GM18505 (cell line): ENCODE measurements at regions not wholly inside any gene's neighbourhood (a gene's known extent, or its start where the extent isn't known, plus 50 kb on each side); places are given as distances from the start of the nearest gene placed in this dataset.

Experiments
- ATAC-seq: cut with Tn5 transposase; IDR thresholded peaks from one replicate; pipeline ENCODE4 v1.9.1; 2021; ENCODE audit not compliant: unreplicated experiment
- POLR2A ChIP-seq: IDR thresholded peaks from 4 replicates; pipeline ENCODE4 v1.6.1; 2011; ENCODE audit warnings: borderline replicate concordance; ENCODE audit not compliant: insufficient read depth, insufficient read length; ENCODE audit errors: extremely low read depth

GRCh38 chr15:31973197-31973596 is 57.1 kb upstream of the CHRNA7 start:
- TF ChIP-seq POLR2A = no peak
- ATAC-seq = no peak

- no peak for TF ChIP-seq POLR2A
- ATAC-seq = no peak
These were observed 56.0 kb upstream of the CHRNA7 start for GRCh38 chr15:31974154-31974794.

- ATAC-seq = no peak
- no peak for TF ChIP-seq POLR2A
These were observed 55.2 kb upstream of the CHRNA7 start for GRCh38 chr15:31974855-31975829.

GRCh38 chr15:31975830-31976229 is 54.5 kb upstream of the CHRNA7 start:
- no peak for ATAC-seq
- TF ChIP-seq POLR2A = no peak

- no peak for ATAC-seq
- TF ChIP-seq POLR2A = no peak
These were observed 53.2 kb upstream of the CHRNA7 start for GRCh38 chr15:31977138-31977537.

- no peak for TF ChIP-seq POLR2A
- ATAC-seq = no peak
These were observed 52.3 kb upstream of the CHRNA7 start for GRCh38 chr15:31977812-31978661.
